Small intestine (tissue), 7 donors: ENCODE measurements at regions not wholly inside any gene's neighbourhood (a gene's known extent, or its start where the extent isn't known, plus 50 kb on each side); places are given as distances from the start of the nearest gene placed in this dataset.
A peak's percentile ranks its signal among the peaks of the same experiment; 100 is the strongest.

Experiments
- DNase-seq, 2 donors: peaks; one replicate each; pipeline versions ENCODE4 v3.0.0 to v3.0.0-alpha.2; 2013
- FAIRE-seq: peaks from 2 replicates; lab custom pipeline; 2012; peaks lifted over from hg19 to GRCh38; lab: Jason Lieb, UNC
- H3K27ac ChIP-seq, 3 donors: one replicate each; pipeline ENCODE4 v1.5.1; 2013; ENCODE audit warnings: low read length in 2 of 3, mild to moderate bottlenecking in 2 of 3, control low read depth in 1 of 3, inconsistent platforms in 1 of 3, low read depth in 1 of 3, moderate library complexity in 1 of 3
- H3K27me3 ChIP-seq, 3 donors: one replicate each; pipeline ENCODE4 v1.6.1; 2013; ENCODE audit warnings: low read length in 3 of 3, inconsistent platforms in 1 of 3; ENCODE audit not compliant: control insufficient read depth in 3 of 3, insufficient read depth in 3 of 3
- H3K36me3 ChIP-seq, 3 donors: one replicate each; pipeline ENCODE4 v1.6.1; 2013; ENCODE audit warnings: low read length in 3 of 3, inconsistent platforms in 1 of 3, low read depth in 1 of 3, mild to moderate bottlenecking in 1 of 3, moderate library complexity in 1 of 3; ENCODE audit not compliant: control insufficient read depth in 3 of 3, insufficient read depth in 2 of 3
- H3K4me1 ChIP-seq, 3 donors: one replicate each; pipeline ENCODE4 v1.6.1; 2013; ENCODE audit warnings: low read length in 2 of 3, inconsistent platforms in 1 of 3, low read depth in 1 of 3, mild to moderate bottlenecking in 1 of 3, moderate library complexity in 1 of 3; ENCODE audit not compliant: control insufficient read depth in 3 of 3, insufficient read depth in 2 of 3
- H3K4me3 ChIP-seq, 3 donors: one replicate each; pipeline ENCODE4 v1.5.1; 2013; ENCODE audit warnings: low read length in 3 of 3, control low read depth in 1 of 3, inconsistent platforms in 1 of 3, low read depth in 1 of 3, mild to moderate bottlenecking in 1 of 3, moderate library complexity in 1 of 3
- H3K9me3 ChIP-seq, 2 donors: one replicate each; pipeline ENCODE4 v1.6.1; 2013; ENCODE audit warnings: low read depth in 1 of 2, low read length in 1 of 2; ENCODE audit not compliant: control insufficient read depth in 2 of 2, insufficient read depth in 1 of 2
- WGBS, 3 donors: extraction: QIAGEN DNeasy Blood & Tissue Kit; methylation state at CpG; one replicate each; pipeline ENCODE4 v1.1.7; 2013; 5-methylcytosine and 5-hydroxymethylcytosine counted together
- donor health status: healthy with polysubstance abuse.
- donor health status: control.
- donor health status: control.
- donor health status: Bipolar disorder and iron deficiency.
- donor health status: healthy.

- DNase-seq (no peak), FAIRE-seq (no peak)
- Histone ChIP-seq H3K4me3 (no peak overlapping the region), H3K9me3 (no peaks in the 10 kb centered on the region), H3K27ac (no peak overlapping the region), H3K27me3 (no peaks in the 10 kb centered on the region), H3K36me3 (no peaks in the 10 kb centered on the region), H3K4me1 (peaks cover 0 to 12% (median 0%) of the 10 kb centered on the region in 3 donors)
- 85 to 96% (median 91%) methylated on average over 2 of the region's 2 CpGs for WGBS, 3 donors
These were observed 77.3 kb downstream of the PPCDC start for GRCh38 chr15:75100679-75101078.

GRCh38 chr15:75104804-75105557 lies 81.6 kb downstream of the PPCDC start:
- 54 to 82% (median 80%) methylated on average over 3 of the region's 3 CpGs for WGBS, 3 donors
- H3K9me3 ChIP-seq: no peaks in the 10 kb centered on the region
- no peaks in the 10 kb centered on the region for H3K27me3 ChIP-seq
- peak; percentile 31 to 59 for DNase-seq
- H3K4me1 ChIP-seq: peaks cover 0 to 29% (median 0%) of the 10 kb centered on the region in 3 donors
- peak overlapping the region in 1 of 3 donors; percentile 60 for H3K27ac ChIP-seq
- FAIRE-seq: no peak
- no peak overlapping the region for H3K4me3 ChIP-seq
- no peaks in the 10 kb centered on the region for H3K36me3 ChIP-seq

GRCh38 chr15:75107516-75107907 lies 84.1 kb downstream of the PPCDC start:
- DNase-seq (no peak), FAIRE-seq (no peak)
- Histone ChIP-seq H3K4me3 (no peak overlapping the region), H3K9me3 (no peaks in the 10 kb centered on the region), H3K4me1 (peaks cover 0 to 34% (median 0%) of the 10 kb centered on the region in 3 donors), H3K36me3 (no peaks in the 10 kb centered on the region), H3K27ac (no peak overlapping the region), H3K27me3 (no peaks in the 10 kb centered on the region)
- WGBS, 3 donors: 90 to 95% (median 93%) methylated on average over 2 of the region's 2 CpGs

DNA sequence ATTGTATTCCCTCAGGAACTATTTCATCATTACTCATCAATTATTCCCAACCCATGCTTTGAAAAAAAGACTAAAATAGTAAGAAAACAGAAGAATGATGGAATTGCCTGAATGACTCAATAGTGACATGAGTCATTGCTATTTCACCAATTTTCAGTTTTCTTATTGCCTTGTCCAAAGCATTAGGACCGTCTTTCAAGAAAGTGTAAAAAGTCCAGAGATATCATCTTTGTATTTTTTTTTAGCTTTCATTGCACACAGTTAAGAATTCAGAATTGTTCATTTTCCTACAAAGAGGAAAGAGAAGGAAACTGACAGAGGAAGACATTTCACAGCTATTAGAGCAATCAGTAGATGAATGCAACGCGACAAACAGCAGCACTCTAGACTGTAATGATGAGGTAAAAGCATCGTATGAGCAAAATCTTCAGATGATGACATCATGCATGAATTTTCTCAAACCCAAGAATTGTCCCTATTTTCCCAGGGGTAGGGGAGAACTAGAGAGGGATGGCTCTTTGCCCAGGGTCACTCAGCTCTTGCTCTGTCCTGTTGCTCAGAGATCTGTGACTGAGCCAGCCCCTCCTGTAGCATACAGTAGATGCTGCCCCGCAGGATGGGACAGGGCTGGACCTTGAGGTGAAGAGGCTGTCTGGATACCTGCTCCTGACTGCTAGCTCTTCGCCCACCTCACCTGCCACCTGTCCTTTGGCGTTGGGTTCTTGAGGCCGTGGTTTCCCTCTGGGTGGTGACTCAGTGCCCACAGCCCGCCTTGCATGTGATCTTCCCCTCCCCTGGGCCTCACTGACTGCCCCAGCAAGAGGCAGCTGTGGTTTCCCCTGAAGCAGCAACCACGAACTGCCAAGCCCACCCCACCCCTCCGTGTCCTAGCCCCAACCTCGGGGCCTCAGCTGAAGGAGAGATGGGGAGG lies 84.8 kb downstream of the PPCDC start:
- H3K27ac ChIP-seq: peak overlapping the region in 1 of 3 donors; percentile 81
- no peak for FAIRE-seq

DNA sequence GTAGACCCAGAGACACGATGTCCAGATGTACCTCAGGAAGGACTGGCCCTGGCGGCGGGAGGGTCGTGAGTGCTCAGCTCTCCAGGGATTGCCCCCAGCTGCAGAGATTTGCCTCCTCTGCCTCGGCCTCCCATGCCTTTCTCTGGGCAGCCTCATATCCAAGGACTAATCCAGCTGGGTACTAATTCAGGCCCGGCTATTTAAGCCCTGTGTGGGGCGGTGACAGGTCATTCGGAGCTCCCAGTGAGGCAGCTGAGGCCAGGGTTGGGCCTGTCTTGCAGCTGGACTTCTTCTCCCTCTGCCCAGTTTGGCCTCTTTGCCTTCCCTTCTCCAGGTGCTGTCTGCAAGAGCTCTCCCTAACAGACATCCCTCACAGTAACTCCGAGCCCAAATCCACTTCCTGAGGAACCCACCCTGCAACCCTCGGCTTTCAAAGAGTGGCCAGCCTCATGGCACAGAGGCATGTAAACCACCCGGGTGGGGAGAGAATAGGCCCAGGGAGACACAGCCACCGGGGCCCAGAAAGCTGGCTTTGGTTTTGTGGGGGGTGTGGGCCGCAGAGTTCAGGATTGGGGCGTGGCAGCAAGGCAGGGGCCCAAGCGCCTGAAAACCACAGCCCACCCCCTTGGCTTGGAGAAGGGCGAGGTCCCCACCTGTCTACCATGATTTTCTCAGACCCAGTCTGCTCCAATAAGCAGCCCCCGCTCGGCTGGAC lies 85.8 kb downstream of the PPCDC start:
- H3K4me3 ChIP-seq: no peak overlapping the region
- no peak for FAIRE-seq
- peaks cover 0 to 5% of the 10 kb centered on the region in 2 donors for H3K9me3 ChIP-seq
- H3K27ac ChIP-seq: peak overlapping the region in 1 of 3 donors; percentile 3
- H3K36me3 ChIP-seq: no peaks in the 10 kb centered on the region
- H3K4me1 ChIP-seq: peaks cover 0 to 40% (median 0%) of the 10 kb centered on the region in 3 donors
- WGBS, 3 donors: 78 to 90% (median 85%) methylated on average over 17 to 18 of the region's 18 CpGs
- no peaks in the 10 kb centered on the region for H3K27me3 ChIP-seq
- DNase-seq: no peak

More for the DNA sequence above, 84.8 kb downstream of the PPCDC start:
- DNase-seq: peak in 1 of 2 donors; percentile 37
- Histone ChIP-seq H3K27me3 (no peaks in the 10 kb centered on the region), H3K4me3 (no peak overlapping the region), H3K36me3 (no peaks in the 10 kb centered on the region), H3K4me1 (peaks cover 0 to 40% (median 0%) of the 10 kb centered on the region in 3 donors), H3K9me3 (no peaks in the 10 kb centered on the region)
- 66 to 72% (median 71%) methylated on average over 12 of the region's 12 CpGs for WGBS, 3 donors

DNA sequence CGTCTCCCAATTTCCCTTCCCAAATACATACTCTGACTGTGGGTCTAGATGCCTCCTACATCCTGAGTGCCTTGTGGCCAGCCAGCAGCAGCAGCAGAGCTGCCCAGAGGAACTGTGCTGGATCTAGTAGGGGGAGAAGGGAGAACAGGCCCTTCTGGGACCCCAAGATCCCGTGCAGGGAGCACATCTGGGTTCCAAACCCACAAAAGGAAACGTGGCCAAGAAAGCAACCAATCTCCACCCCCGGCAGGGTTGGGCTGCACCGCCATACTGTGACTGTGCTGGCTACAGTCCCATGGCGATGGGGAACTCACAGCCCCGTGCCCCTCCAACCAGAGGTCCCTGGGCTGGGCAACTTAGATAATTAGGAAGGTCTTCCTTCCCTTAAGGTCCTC lies 86.3 kb downstream of the PPCDC start:
- DNase-seq (no peak), FAIRE-seq (no peak)
- H3K4me1 ChIP-seq: peaks cover 0 to 38% (median 0%) of the 10 kb centered on the region in 3 donors
- H3K9me3 ChIP-seq: peaks cover 0 to 6% of the 10 kb centered on the region in 2 donors
- no peak overlapping the region for H3K4me3 ChIP-seq
- H3K36me3 ChIP-seq: no peaks in the 10 kb centered on the region
- 61 to 77% (median 74%) methylated on average over 7 of the region's 7 CpGs for WGBS, 3 donors
- H3K27ac ChIP-seq: no peak overlapping the region
- H3K27me3 ChIP-seq: no peaks in the 10 kb centered on the region

GRCh38 chr15:75112278-75112847 lies 89.0 kb downstream of the PPCDC start:
- H3K27ac ChIP-seq: peak overlapping the region in 1 of 3 donors; percentile 77
- no peak for FAIRE-seq
- no peaks in the 10 kb centered on the region for H3K27me3 ChIP-seq
- WGBS, 3 donors: 79 to 93% (median 85%) methylated on average over 4 of the region's 4 CpGs
- peak in 1 of 2 donors; percentile 54 for DNase-seq
- no peak overlapping the region for H3K4me3 ChIP-seq
- H3K4me1 ChIP-seq: peaks cover 0 to 28% (median 0%) of the 10 kb centered on the region in 3 donors
- no peaks in the 10 kb centered on the region for H3K36me3 ChIP-seq
- H3K9me3 ChIP-seq: peaks cover 0 to 9% of the 10 kb centered on the region in 2 donors
